HEK293T (cell line): ENCODE measurements at regions not wholly inside any gene's neighbourhood (a gene's known extent, or its start where the extent isn't known, plus 50 kb on each side); places are given as distances from the start of the nearest gene placed in this dataset.

Experiments
- BHLHE40 ChIP-seq: fragments of 450-650 bp; IDR thresholded peaks from 2 replicates; pipeline ENCODE4 v1.6.1; 2016; ENCODE audit warnings: mild to moderate bottlenecking, moderate library complexity, borderline replicate concordance
- FOXA1 ChIP-seq: fragments of 450-650 bp; IDR thresholded peaks from 2 replicates; pipeline ENCODE4 v1.6.1; 2016; ENCODE audit warnings: mild to moderate bottlenecking
- FOXM1 ChIP-seq: fragments of 450-650 bp; IDR thresholded peaks from 2 replicates; pipeline ENCODE4 v1.6.1; 2017; ENCODE audit warnings: mild to moderate bottlenecking, borderline replicate concordance
- HDGF ChIP-seq: fragments of 450-650 bp; IDR thresholded peaks from 2 replicates; pipeline ENCODE4 v1.6.1; 2017; ENCODE audit warnings: antibody characterized with exemption, borderline replicate concordance
- L3MBTL2 ChIP-seq: fragments of 450-650 bp; conservative IDR thresholded peaks from 2 replicates; pipeline ENCODE4 v1.6.1; 2016; ENCODE audit warnings: mild to moderate bottlenecking
- PKNOX1 ChIP-seq: fragments of 450-650 bp; IDR thresholded peaks from 2 replicates; pipeline ENCODE4 v1.6.1; 2016
- SP1 ChIP-seq: fragments of 450-650 bp; IDR thresholded peaks from 2 replicates; pipeline ENCODE4 v1.6.1; 2017

DNA sequence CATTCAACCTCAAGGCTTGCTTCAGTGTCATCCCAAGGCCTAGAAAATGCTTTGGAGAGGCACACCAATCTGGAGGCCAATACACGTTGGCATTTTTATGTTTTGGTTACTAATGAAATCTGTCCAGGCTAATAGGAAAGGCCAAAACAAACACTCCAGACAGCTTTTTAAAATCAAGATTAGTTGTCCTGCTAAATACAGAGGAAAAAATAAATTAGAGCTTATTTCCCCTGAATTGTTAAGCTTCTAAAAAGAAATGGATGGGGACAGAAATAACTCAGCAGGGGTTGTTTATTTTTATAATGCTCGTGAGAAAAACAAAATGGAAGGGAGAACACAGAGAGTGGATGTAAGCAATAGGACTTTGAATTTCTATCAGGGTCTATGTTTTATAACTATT, 438.5 kb upstream of the LRRC4C start:
- TF ChIP-seq FOXM1 (no peak), HDGF (no peak), L3MBTL2 (no peak), PKNOX1 (no peak), SP1 (no peak), BHLHE40 (no peak), FOXA1 (no peak)
